Suprapubic skin (tissue), 4 donors: ENCODE measurements at regions not wholly inside any gene's neighbourhood (a gene's known extent, or its start where the extent isn't known, plus 50 kb on each side); places are given as distances from the start of the nearest gene placed in this dataset.

ENCODE experiments used
- DNase-seq, 2 donors: peaks; one replicate each; pipeline ENCODE4 v3.0.0-alpha.2; 2019; ENCODE audit warnings: low spot score in 2 of 2
- H3K27ac ChIP-seq: fragments of 200-600 bp; sonication (generic); one replicate; pipeline ENCODE4 v1.5.1; 2019
- H3K27me3 ChIP-seq: fragments of 200-600 bp; sonication (generic); one replicate; pipeline ENCODE4 v1.5.1; 2019
- H3K36me3 ChIP-seq: fragments of 200-600 bp; sonication (generic); one replicate; pipeline ENCODE4 v1.5.1; 2019
- H3K4me1 ChIP-seq: fragments of 200-600 bp; sonication (generic); one replicate; pipeline ENCODE4 v1.5.1; 2019
- H3K4me3 ChIP-seq: fragments of 200-600 bp; sonication (generic); one replicate; pipeline ENCODE4 v1.5.1; 2019; ENCODE audit warnings: mild to moderate bottlenecking
- H3K9me3 ChIP-seq: fragments of 200-600 bp; sonication (generic); one replicate; pipeline ENCODE4 v1.5.1; 2019
- CTCF ChIP-seq, 2 donors: fragments of 200-600 bp in 1 of 2; fragments of 450-650 bp in 1 of 2; sonication (generic) in 1 of 2; IDR thresholded peaks; one replicate each; pipeline ENCODE4 v1.5.1; 2016 to 2019; ENCODE audit warnings: antibody characterized with exemption in 2 of 2, mild to moderate bottlenecking in 1 of 2, moderate library complexity in 1 of 2
- EP300 ChIP-seq: sonication (generic); formaldehyde crosslinking; IDR thresholded peaks from one replicate; pipeline ENCODE4 v1.6.1; 2017; ENCODE audit warnings: antibody characterized with exemption
- POLR2A ChIP-seq, 2 donors: fragments of 450-650 bp; IDR thresholded peaks; one replicate each; pipeline ENCODE4 v1.6.1; 2017; ENCODE audit warnings: antibody characterized with exemption in 2 of 2, mild to moderate bottlenecking in 2 of 2, moderate library complexity in 2 of 2
- POLR2AphosphoS5 ChIP-seq, 3 donors: sonication (generic); formaldehyde crosslinking; IDR thresholded peaks; one replicate each; pipeline ENCODE4 v1.6.1; 2017; ENCODE audit warnings: antibody characterized with exemption in 3 of 3
- WGBS: methylation state at CpG from one replicate; pipeline ENCODE4 v1.1.5; 2018; 5-methylcytosine and 5-hydroxymethylcytosine counted together

GRCh38 chr13:72186730-72187422, 319.9 kb upstream of the DACH1 start:
- Histone ChIP-seq H3K27me3 (no peaks in the 10 kb centered on the region), H3K36me3 (no peaks in the 10 kb centered on the region), H3K4me3 (no peak overlapping the region), H3K4me1 (peaks cover 4% of the 10 kb centered on the region), H3K9me3 (no peaks in the 10 kb centered on the region), H3K27ac (no peak overlapping the region)
- WGBS, result 45% methylated on average over 6 of the region's 7 CpGs
- no peak for TF ChIP-seq POLR2A (IDR thresholded peaks at IDR 0.05)
- no peak for TF ChIP-seq EP300
- no peak for DNase-seq

GRCh38 chr13:72185776-72186175, 318.8 kb upstream of the DACH1 start:
- no peak overlapping the region for H3K27ac ChIP-seq
- TF ChIP-seq EP300 (no peak), POLR2A (IDR thresholded peaks at IDR 0.05) (no peak)
- no peaks in the 10 kb centered on the region for H3K36me3 ChIP-seq
- DNase-seq, result no peak
- H3K4me3 ChIP-seq, result no peak overlapping the region
- peaks cover 4% of the 10 kb centered on the region for H3K4me1 ChIP-seq
- H3K9me3 ChIP-seq, result no peaks in the 10 kb centered on the region
- no peaks in the 10 kb centered on the region for H3K27me3 ChIP-seq

- no peak for TF ChIP-seq POLR2AphosphoS5 (IDR thresholded peaks at IDR 0.05)
- no peak for TF ChIP-seq EP300
- no peak for TF ChIP-seq POLR2A (IDR thresholded peaks at IDR 0.05)
- TF ChIP-seq CTCF (IDR thresholded peaks at IDR 0.05), result no peak
- H3K9me3 ChIP-seq, result no peaks in the 10 kb centered on the region
- WGBS, result 74% methylated on average over 2 of the region's 2 CpGs
- no peak overlapping the region for H3K27ac ChIP-seq
- DNase-seq, result no peak
- no peaks in the 10 kb centered on the region for H3K27me3 ChIP-seq
- no peaks in the 10 kb centered on the region for H3K36me3 ChIP-seq
- H3K4me1 ChIP-seq, result peaks cover 1% of the 10 kb centered on the region
- no peak overlapping the region for H3K4me3 ChIP-seq
Observed at GRCh38 chr13:72181661-72182060, 314.7 kb upstream of the DACH1 start.

- Histone ChIP-seq H3K36me3 (no peaks in the 10 kb centered on the region), H3K9me3 (no peaks in the 10 kb centered on the region), H3K4me1 (no peaks in the 10 kb centered on the region), H3K27me3 (no peaks in the 10 kb centered on the region), H3K4me3 (no peak overlapping the region), H3K27ac (no peak overlapping the region)
- no peak for TF ChIP-seq POLR2A (IDR thresholded peaks at IDR 0.05)
- no peak for TF ChIP-seq POLR2AphosphoS5 (IDR thresholded peaks at IDR 0.05)
- TF ChIP-seq EP300, result no peak
- TF ChIP-seq CTCF (IDR thresholded peaks at IDR 0.05), result no peak
- 82% methylated on average over 7 of the region's 7 CpGs for WGBS
- DNase-seq, result no peak
Observed at GRCh38 chr13:72180253-72180952, 313.4 kb upstream of the DACH1 start.

- no peak overlapping the region for H3K27ac ChIP-seq
- 91% methylated on average over 2 of the region's 2 CpGs for WGBS
- TF ChIP-seq POLR2AphosphoS5 (IDR thresholded peaks at IDR 0.05) (no peak), EP300 (no peak), POLR2A (IDR thresholded peaks at IDR 0.05) (no peak), CTCF (IDR thresholded peaks at IDR 0.05) (no peak)
- DNase-seq, result no peak
- no peak overlapping the region for H3K4me3 ChIP-seq
- H3K9me3 ChIP-seq, result no peaks in the 10 kb centered on the region
- H3K4me1 ChIP-seq, result no peaks in the 10 kb centered on the region
- H3K27me3 ChIP-seq, result no peaks in the 10 kb centered on the region
- H3K36me3 ChIP-seq, result no peaks in the 10 kb centered on the region
Observed at GRCh38 chr13:72174549-72174948, 307.5 kb upstream of the DACH1 start.

GRCh38 chr13:72170571-72170970, 303.6 kb upstream of the DACH1 start:
- TF ChIP-seq POLR2A (IDR thresholded peaks at IDR 0.05) (no peak), EP300 (no peak), POLR2AphosphoS5 (IDR thresholded peaks at IDR 0.05) (no peak), CTCF (IDR thresholded peaks at IDR 0.05) (no peak)
- H3K27me3 ChIP-seq, result no peaks in the 10 kb centered on the region
- no peak overlapping the region for H3K4me3 ChIP-seq
- H3K27ac ChIP-seq, result no peak overlapping the region
- no peak for DNase-seq
- no peaks in the 10 kb centered on the region for H3K36me3 ChIP-seq
- H3K4me1 ChIP-seq, result no peaks in the 10 kb centered on the region
- 95% methylated on average over 11 of the region's 11 CpGs for WGBS
- no peaks in the 10 kb centered on the region for H3K9me3 ChIP-seq
